ENCODE measurements at regions not wholly inside any gene's neighbourhood (a gene's known extent, or its start where the extent isn't known, plus 50 kb on each side); places are given as distances from the start of the nearest gene placed in this dataset.

DNA sequence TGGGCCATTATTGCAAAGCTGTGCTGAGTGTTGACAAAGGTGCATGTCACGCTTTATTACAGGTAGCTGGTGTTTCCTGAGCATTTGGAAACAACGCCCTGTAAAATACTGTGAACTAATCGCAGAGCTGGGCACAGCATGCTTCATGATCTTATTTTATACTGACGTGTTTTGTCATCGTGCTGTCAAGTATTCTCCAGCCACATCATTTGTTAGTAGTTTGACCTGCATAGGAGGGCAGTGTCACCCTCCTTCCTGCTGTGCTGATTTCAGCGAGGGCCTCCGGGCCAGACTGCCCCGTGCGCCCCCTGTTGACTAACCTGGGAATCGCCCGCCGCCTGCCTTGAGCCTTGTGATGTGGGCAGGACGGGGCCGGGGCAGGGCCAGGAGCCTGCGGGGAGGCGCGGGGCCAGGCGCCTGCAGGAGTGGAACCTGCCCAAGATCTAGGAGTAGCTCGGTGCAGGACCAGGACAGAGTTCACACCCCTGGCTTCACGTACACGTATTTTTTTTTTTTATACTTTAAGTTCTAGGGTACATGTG, 820.7 kb downstream of the KCNJ18 start:
- TF ChIP-seq, protein P1, sequence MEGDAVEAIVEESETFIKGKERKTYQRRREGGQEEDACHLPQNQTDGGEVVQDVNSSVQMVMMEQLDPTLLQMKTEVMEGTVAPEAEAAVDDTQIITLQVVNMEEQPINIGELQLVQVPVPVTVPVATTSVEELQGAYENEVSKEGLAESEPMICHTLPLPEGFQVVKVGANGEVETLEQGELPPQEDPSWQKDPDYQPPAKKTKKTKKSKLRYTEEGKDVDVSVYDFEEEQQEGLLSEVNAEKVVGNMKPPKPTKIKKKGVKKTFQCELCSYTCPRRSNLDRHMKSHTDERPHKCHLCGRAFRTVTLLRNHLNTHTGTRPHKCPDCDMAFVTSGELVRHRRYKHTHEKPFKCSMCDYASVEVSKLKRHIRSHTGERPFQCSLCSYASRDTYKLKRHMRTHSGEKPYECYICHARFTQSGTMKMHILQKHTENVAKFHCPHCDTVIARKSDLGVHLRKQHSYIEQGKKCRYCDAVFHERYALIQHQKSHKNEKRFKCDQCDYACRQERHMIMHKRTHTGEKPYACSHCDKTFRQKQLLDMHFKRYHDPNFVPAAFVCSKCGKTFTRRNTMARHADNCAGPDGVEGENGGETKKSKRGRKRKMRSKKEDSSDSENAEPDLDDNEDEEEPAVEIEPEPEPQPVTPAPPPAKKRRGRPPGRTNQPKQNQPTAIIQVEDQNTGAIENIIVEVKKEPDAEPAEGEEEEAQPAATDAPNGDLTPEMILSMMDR (IDR thresholded peaks at IDR 0.05): no peak
- no peak for TF ChIP-seq CREB1 (CRISPR knock-in tag; IDR thresholded peaks at IDR 0.05)
- TF ChIP-seq, protein P2, sequence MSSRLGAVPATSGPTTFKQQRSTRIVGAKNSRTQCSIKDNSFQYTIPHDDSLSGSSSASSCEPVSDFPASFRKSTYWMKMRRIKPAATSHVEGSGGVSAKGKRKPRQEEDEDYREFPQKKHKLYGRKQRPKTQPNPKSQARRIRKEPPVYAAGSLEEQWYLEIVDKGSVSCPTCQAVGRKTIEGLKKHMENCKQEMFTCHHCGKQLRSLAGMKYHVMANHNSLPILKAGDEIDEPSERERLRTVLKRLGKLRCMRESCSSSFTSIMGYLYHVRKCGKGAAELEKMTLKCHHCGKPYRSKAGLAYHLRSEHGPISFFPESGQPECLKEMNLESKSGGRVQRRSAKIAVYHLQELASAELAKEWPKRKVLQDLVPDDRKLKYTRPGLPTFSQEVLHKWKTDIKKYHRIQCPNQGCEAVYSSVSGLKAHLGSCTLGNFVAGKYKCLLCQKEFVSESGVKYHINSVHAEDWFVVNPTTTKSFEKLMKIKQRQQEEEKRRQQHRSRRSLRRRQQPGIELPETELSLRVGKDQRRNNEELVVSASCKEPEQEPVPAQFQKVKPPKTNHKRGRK (CRISPR knock-in tag; IDR thresholded peaks at IDR 0.05; ENCODE audit: borderline replicate concordance): no peak
- TF ChIP-seq, protein P3, sequence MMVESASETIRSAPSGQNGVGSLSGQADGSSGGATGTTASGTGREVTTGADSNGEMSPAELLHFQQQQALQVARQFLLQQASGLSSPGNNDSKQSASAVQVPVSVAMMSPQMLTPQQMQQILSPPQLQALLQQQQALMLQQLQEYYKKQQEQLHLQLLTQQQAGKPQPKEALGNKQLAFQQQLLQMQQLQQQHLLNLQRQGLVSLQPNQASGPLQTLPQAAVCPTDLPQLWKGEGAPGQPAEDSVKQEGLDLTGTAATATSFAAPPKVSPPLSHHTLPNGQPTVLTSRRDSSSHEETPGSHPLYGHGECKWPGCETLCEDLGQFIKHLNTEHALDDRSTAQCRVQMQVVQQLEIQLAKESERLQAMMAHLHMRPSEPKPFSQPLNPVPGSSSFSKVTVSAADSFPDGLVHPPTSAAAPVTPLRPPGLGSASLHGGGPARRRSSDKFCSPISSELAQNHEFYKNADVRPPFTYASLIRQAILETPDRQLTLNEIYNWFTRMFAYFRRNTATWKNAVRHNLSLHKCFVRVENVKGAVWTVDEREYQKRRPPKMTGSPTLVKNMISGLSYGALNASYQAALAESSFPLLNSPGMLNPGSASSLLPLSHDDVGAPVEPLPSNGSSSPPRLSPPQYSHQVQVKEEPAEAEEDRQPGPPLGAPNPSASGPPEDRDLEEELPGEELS (CRISPR knock-in tag; IDR thresholded peaks at IDR 0.05): no peak

Data from WTC11 (cell line).